PFSK-1 (cell line): ENCODE measurements at regions not wholly inside any gene's neighbourhood (a gene's known extent, or its start where the extent isn't known, plus 50 kb on each side); places are given as distances from the start of the nearest gene placed in this dataset.

Experiments used
- FOXP2 ChIP-seq: optimal IDR thresholded peaks from 2 replicates; pipeline ENCODE3; 2011; ENCODE audit warnings: borderline replicate concordance, control low read depth, inconsistent platforms; ENCODE audit not compliant: insufficient read depth; ENCODE audit errors: extremely low read length, extremely low read depth
- POLR2AphosphoS5 ChIP-seq: IDR thresholded peaks from 2 replicates; pipeline ENCODE4 v1.6.1; 2012; ENCODE audit warnings: low read depth, mild to moderate bottlenecking, control low read depth, low read length, moderate library complexity
- SIN3A ChIP-seq: IDR thresholded peaks from 2 replicates; pipeline ENCODE4 v1.6.1; 2012; ENCODE audit warnings: mild to moderate bottlenecking, low read length, moderate library complexity, borderline replicate concordance; ENCODE audit not compliant: insufficient read depth
- TAF1 ChIP-seq: IDR thresholded peaks from 2 replicates; pipeline ENCODE4 v1.6.1; 2012; ENCODE audit warnings: low read length, control low read depth, borderline replicate concordance; ENCODE audit not compliant: insufficient read depth
- TF ChIP-seq, protein P1 (sequence below), 2 experiments: IDR thresholded peaks; 2 replicates each; pipeline versions ENCODE4 v1.6.1 to v1.8.0; 2011 to 2012; ENCODE audit warnings: low read depth in 2 of 2, low read length in 2 of 2, control low read depth in 1 of 2, inconsistent platforms in 1 of 2, mild to moderate bottlenecking in 1 of 2, moderate library complexity in 1 of 2; ENCODE audit not compliant: insufficient read depth in 1 of 2

DNA sequence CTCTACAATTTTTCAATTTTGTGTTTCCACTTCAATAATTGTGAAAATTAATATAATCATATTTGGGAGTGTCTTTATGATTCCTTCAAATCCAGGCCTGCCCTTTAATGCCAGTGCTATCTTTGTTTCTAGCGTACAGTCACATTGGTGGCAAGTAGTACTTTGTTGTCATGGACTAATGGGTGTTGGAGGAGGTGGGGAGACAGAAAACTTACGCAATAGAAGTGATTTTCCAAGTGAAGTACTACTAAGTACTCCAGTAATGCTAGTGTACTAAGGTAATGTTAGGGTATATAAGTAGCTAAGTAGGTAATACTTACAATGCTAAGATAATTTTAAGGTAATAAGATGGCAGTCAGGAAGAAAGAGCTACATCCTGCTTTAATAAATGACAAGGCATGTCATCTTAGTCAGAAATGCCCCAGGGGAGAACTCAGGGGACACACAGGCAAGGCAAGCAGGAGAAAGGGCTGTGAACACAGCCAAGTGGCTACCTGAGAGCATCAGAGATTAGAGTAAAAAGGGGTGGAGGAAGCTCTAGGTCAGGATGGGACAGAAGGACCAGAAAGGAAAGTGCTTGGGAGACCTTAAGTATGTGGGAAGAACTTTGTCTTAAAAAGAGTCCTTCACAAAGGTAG, 217.2 kb upstream of the PRDM1 start:
- TF ChIP-seq, protein P1, sequence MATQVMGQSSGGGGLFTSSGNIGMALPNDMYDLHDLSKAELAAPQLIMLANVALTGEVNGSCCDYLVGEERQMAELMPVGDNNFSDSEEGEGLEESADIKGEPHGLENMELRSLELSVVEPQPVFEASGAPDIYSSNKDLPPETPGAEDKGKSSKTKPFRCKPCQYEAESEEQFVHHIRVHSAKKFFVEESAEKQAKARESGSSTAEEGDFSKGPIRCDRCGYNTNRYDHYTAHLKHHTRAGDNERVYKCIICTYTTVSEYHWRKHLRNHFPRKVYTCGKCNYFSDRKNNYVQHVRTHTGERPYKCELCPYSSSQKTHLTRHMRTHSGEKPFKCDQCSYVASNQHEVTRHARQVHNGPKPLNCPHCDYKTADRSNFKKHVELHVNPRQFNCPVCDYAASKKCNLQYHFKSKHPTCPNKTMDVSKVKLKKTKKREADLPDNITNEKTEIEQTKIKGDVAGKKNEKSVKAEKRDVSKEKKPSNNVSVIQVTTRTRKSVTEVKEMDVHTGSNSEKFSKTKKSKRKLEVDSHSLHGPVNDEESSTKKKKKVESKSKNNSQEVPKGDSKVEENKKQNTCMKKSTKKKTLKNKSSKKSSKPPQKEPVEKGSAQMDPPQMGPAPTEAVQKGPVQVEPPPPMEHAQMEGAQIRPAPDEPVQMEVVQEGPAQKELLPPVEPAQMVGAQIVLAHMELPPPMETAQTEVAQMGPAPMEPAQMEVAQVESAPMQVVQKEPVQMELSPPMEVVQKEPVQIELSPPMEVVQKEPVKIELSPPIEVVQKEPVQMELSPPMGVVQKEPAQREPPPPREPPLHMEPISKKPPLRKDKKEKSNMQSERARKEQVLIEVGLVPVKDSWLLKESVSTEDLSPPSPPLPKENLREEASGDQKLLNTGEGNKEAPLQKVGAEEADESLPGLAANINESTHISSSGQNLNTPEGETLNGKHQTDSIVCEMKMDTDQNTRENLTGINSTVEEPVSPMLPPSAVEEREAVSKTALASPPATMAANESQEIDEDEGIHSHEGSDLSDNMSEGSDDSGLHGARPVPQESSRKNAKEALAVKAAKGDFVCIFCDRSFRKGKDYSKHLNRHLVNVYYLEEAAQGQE (IDR thresholded peaks at IDR 0.05; ENCODE audit: insufficient read depth in 1 of 2, low read depth in 2 of 2, low read length in 2 of 2): no peak
- TF ChIP-seq POLR2AphosphoS5: no peak
- TF ChIP-seq SIN3A: no peak
- no peak for TF ChIP-seq TAF1

DNA sequence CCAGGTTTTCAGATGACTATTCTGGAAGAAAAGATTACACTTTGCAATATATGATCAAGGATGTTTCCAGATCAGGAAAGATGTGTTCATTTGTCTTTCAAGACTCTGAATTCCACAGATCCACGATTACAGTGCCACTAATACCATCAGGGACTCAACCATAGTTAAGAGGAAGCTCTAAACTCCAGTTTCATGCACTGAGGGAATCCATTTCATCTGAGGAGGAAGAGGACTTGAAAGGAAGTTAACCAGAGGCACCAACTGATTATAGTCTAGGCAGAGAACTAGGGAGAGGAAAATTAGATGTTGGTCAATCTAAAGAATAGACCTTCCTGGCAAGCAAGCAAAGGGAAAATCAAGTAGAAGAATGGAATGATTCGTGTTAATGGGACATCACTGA, 218.3 kb upstream of the PRDM1 start:
- TF ChIP-seq SIN3A (no peak), TAF1 (no peak), FOXP2 (no peak), POLR2AphosphoS5 (no peak)
- TF ChIP-seq, protein P1 (IDR thresholded peaks at IDR 0.05; ENCODE audit: insufficient read depth in 1 of 2, low read depth in 2 of 2, low read length in 2 of 2): no peak

DNA sequence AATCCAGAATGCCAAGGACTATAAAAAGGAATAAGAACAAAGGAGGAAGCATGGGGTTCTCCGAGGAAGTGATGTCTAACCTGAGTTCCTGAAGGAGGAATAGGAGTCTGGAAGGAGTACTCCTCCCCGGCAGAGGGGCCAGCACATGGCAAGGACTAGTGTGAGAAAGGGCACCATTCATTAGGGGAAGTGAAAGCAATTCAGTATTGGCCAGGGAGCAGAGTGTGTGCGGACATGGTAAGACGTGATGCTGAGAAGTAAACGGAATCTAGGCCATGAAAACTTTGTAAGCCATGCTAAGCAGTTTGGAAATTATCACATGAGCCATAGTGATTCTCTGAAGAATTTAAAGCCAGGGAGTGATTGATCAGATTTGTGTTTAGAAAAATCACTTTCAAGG, 218.9 kb upstream of the PRDM1 start:
- no peak for TF ChIP-seq TAF1
- TF ChIP-seq POLR2AphosphoS5: no peak
- TF ChIP-seq, protein P1 (IDR thresholded peaks at IDR 0.05; ENCODE audit: insufficient read depth in 1 of 2, low read depth in 2 of 2, low read length in 2 of 2): no peak
- no peak for TF ChIP-seq FOXP2
- no peak for TF ChIP-seq SIN3A

DNA sequence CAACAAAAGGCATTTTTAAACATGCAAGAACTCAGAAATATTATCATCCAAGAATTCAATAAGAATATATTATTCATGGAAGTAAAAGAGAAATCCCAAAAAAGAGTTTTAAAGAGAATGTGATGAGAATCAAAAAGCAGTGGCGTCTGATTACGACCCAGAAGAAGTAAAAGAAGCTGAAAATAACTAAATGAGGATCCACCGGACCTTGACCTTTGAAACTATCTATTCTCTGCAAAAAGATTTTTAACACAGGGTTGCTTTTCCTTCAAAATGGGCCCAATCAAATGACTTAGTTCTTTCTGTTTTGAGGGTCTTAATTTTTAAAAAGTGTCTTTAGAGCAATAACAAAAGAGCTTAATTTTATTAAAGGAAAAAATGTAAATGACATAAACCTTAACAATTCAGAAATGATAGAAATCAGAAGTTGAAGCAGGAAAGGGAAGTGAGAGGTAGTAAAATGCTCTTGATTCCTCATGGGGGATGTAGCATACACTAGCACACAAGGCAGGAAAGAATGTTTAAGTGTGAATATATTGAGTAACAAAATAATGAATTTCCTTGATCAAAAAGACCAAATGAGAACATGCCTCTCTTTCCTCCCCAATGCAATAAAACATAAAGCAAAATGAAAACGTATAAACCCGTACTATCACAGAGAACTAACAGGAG, 223.1 kb upstream of the PRDM1 start:
- TF ChIP-seq FOXP2 (no peak), TAF1 (no peak), SIN3A (no peak), POLR2AphosphoS5 (no peak)
- TF ChIP-seq, protein P1 (IDR thresholded peaks at IDR 0.05; ENCODE audit: insufficient read depth in 1 of 2, low read depth in 2 of 2, low read length in 2 of 2): no peak

DNA sequence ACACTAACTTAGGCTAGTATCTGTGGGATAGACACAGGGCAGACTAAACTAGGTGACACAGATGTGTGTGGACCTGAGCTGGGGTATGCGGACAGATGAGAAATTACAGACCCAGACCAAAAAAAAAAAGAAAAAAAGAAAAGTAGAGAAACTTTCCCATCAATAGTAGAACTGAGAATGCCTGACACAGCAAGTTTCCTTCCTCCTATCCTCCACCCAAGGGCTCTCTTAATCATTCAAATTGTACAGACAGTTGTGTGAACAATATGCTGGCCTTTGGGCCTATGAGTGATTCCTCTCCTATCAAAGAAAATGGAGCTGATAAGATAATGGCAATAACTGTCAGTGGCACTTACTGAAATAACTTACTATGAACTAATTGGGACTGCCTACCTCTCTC, 226.7 kb upstream of the PRDM1 start:
- TF ChIP-seq POLR2AphosphoS5: no peak
- TF ChIP-seq SIN3A: no peak
- TF ChIP-seq TAF1: no peak
- TF ChIP-seq, protein P1 (IDR thresholded peaks at IDR 0.05; ENCODE audit: insufficient read depth in 1 of 2, low read depth in 2 of 2, low read length in 2 of 2): no peak
- TF ChIP-seq FOXP2: no peak
